SK-N-MC (cell line): ENCODE measurements at regions not wholly inside any gene's neighbourhood (a gene's known extent, or its start where the extent isn't known, plus 50 kb on each side); places are given as distances from the start of the nearest gene placed in this dataset.

Source experiments
- EZH2 ChIP-seq: fragments of 200-600 bp; sonication (generic); IDR thresholded peaks from one replicate; pipeline ENCODE4 v1.6.1; 2017; ENCODE audit warnings: antibody characterized with exemption
- FOXP2 ChIP-seq: optimal IDR thresholded peaks from 2 replicates; pipeline ENCODE3; 2011; ENCODE audit warnings: mild to moderate bottlenecking, moderate library complexity; ENCODE audit not compliant: insufficient read depth; ENCODE audit errors: extremely low read length, control extremely low read depth
- POLR2AphosphoS5 ChIP-seq: IDR thresholded peaks from 2 replicates; pipeline ENCODE4 v1.6.1; 2012; ENCODE audit warnings: mild to moderate bottlenecking, low read depth, low read length, borderline replicate concordance

DNA sequence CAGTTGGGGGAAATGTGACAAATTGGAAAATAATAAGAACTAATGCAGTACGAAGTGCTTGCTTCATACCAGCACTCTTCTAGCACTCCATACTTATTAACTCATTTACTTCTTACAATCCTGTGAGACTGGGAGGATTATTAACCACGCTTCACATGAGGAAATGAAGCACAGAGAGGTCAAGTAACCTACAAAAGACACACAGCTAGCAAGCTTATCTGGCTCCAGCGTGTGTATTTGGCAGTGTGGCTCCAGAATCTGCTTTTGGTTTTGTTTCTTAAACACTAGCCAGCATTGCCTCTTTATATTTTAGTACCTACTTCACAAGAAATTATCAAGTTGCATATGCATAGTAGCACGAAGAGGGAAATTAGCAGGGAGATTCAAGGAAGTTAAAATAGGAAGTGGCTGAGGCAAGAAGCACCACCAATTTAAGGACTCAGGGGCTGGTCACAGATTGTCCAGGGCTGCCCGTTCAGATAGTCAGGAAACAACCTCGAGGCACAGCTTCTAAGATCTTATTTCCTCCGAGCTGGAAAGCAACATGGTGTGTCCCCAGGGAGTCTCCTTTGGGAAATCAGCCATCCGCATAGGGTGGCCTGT lies 302.7 kb upstream of the PRDM1 start:
- TF ChIP-seq EZH2 (no peak), FOXP2 (no peak), POLR2AphosphoS5 (no peak)
